Memory B cell (primary cell): ENCODE measurements at regions not wholly inside any gene's neighbourhood (a gene's known extent, or its start where the extent isn't known, plus 50 kb on each side); places are given as distances from the start of the nearest gene placed in this dataset.

Experiments
- ATAC-seq: fragments of 150-1000 bp; cut with Tn5 transposase; 2 replicates; pipeline ENCODE4 v1.10.0; 2021; ENCODE audit warnings: low read depth, mild to moderate bottlenecking, moderate library complexity
- DNase-seq, 2 donors: peaks; one replicate each; pipeline ENCODE4 v3.0.0; 2022; ENCODE audit warnings: low spot score in 2 of 2
- H3K27ac Mint-ChIP-seq: one replicate; pipeline ENCODE4 v1.8.0; 2022; ENCODE audit warnings: mild to moderate bottlenecking, moderate library complexity, mixed read lengths
- H3K27me3 Mint-ChIP-seq: one replicate; pipeline ENCODE4 v1.8.0; 2022; ENCODE audit warnings: mixed read lengths
- H3K36me3 Mint-ChIP-seq: one replicate; pipeline ENCODE4 v1.8.0; 2022; ENCODE audit warnings: mild to moderate bottlenecking, mixed read lengths
- H3K4me1 Mint-ChIP-seq: one replicate; pipeline ENCODE4 v1.8.0; 2022; ENCODE audit warnings: mixed read lengths
- H3K4me3 Mint-ChIP-seq: one replicate; pipeline ENCODE4 v1.8.0; 2022; ENCODE audit warnings: mild to moderate bottlenecking, moderate library complexity, mixed read lengths
- H3K9me3 Mint-ChIP-seq: one replicate; pipeline ENCODE4 v1.8.0; 2022; ENCODE audit warnings: mixed read lengths

GRCh38 chr19:5268801-5269200 is 71.8 kb downstream of the PTPRS start:
- peaks cover 18% of the 10 kb centered on the region for H3K27me3 Mint-ChIP-seq
- ATAC-seq (no peak), DNase-seq (no peak)
- H3K27ac Mint-ChIP-seq: no peak overlapping the region
- H3K9me3 Mint-ChIP-seq: no peaks in the 10 kb centered on the region
- no peaks in the 10 kb centered on the region for H3K36me3 Mint-ChIP-seq
- no peaks in the 10 kb centered on the region for H3K4me1 Mint-ChIP-seq
- no peak overlapping the region for H3K4me3 Mint-ChIP-seq

GRCh38 chr19:5265260-5265659 is 75.4 kb downstream of the PTPRS start:
- DNase-seq (no peak), ATAC-seq (no peak)
- Mint-ChIP-seq H3K4me1 (no peaks in the 10 kb centered on the region), H3K27me3 (peaks cover 12% of the 10 kb centered on the region), H3K4me3 (no peak overlapping the region), H3K27ac (no peak overlapping the region), H3K9me3 (no peaks in the 10 kb centered on the region), H3K36me3 (no peaks in the 10 kb centered on the region)

DNA sequence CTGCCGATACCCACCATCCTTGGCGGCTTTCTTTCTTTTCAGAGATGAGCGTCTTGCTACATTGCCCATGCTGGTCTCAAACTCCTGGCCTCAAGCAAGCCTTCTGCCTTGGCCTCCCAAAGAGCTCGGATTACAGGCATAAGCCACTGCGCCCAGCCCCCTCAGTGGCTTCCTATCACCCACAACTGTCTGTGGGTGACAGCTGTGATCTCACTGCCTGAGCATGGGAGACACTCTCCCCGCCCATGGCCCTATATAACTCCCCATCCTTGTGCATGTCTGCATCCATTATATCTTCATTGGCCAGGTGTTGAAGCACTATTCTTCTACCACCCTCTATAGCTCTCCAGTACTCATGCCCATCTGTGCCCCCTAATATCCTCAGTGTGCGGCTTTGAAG is 76.2 kb downstream of the PTPRS start:
- H3K9me3 Mint-ChIP-seq: no peaks in the 10 kb centered on the region
- H3K27me3 Mint-ChIP-seq: peaks cover 12% of the 10 kb centered on the region
- DNase-seq: no peak
- no peak overlapping the region for H3K4me3 Mint-ChIP-seq
- no peaks in the 10 kb centered on the region for H3K36me3 Mint-ChIP-seq
- H3K27ac Mint-ChIP-seq: no peak overlapping the region
- no peaks in the 10 kb centered on the region for H3K4me1 Mint-ChIP-seq
- no peak for ATAC-seq

- Mint-ChIP-seq H3K27ac (no peak overlapping the region), H3K36me3 (no peaks in the 10 kb centered on the region), H3K4me1 (no peaks in the 10 kb centered on the region), H3K9me3 (no peaks in the 10 kb centered on the region), H3K27me3 (peaks cover 12% of the 10 kb centered on the region), H3K4me3 (no peak overlapping the region)
- DNase-seq (no peak), ATAC-seq (no peak)
Measured at GRCh38 chr19:5263615-5264014, 77.0 kb downstream of the PTPRS start.

GRCh38 chr19:5262721-5263120 is 77.9 kb downstream of the PTPRS start:
- Mint-ChIP-seq H3K4me1 (no peaks in the 10 kb centered on the region), H3K27me3 (peaks cover 10% of the 10 kb centered on the region), H3K9me3 (no peaks in the 10 kb centered on the region), H3K36me3 (no peaks in the 10 kb centered on the region), H3K27ac (no peak overlapping the region), H3K4me3 (no peak overlapping the region)
- no peak for DNase-seq
- no peak for ATAC-seq

GRCh38 chr19:5261156-5261890 is 79.3 kb downstream of the PTPRS start:
- Mint-ChIP-seq H3K36me3 (no peaks in the 10 kb centered on the region), H3K27ac (no peak overlapping the region), H3K4me1 (no peaks in the 10 kb centered on the region), H3K27me3 (peaks cover 5% of the 10 kb centered on the region), H3K9me3 (peaks cover 3% of the 10 kb centered on the region), H3K4me3 (no peak overlapping the region)
- DNase-seq (no peak), ATAC-seq (no peak)

DNA sequence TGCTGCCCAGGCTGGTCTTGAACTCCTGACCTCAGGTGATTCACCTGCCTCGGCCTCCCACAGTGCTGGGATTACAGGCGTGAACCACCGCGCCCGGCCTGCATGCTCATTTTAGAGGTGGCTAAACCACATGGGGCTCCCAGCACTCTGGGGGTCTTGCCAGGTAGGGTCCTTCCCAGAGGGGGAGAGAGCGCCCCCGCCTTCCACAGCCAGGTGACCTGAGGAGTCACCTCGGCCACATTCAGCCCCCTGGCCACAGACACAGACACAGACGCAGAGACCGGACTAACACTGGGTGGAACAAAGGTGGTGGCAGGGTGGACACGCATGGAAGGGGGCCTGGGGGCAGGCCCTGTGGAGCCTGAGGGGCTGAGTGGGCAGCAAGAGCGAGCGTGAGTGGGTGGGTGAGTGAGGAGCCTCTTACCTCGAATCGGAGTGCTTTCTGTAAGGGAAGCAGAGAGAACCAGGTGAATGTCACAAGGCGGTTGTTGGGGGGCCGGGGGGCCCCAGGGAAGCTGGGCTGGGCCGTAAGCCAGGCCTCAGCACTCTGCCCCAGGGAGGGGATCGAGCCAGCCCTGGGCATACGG is 80.1 kb downstream of the PTPRS start:
- Mint-ChIP-seq H3K27ac (no peak overlapping the region), H3K27me3 (peaks cover 5% of the 10 kb centered on the region)

GRCh38 chr19:5259750-5260149 is 80.9 kb downstream of the PTPRS start:
- peaks cover 3% of the 10 kb centered on the region for H3K27me3 Mint-ChIP-seq
- H3K27ac Mint-ChIP-seq: no peak overlapping the region
- ATAC-seq (no peak), DNase-seq (no peak)
- H3K36me3 Mint-ChIP-seq: peaks cover 4% of the 10 kb centered on the region
- no peak overlapping the region for H3K4me3 Mint-ChIP-seq
- H3K9me3 Mint-ChIP-seq: peaks cover 10% of the 10 kb centered on the region
- H3K4me1 Mint-ChIP-seq: no peaks in the 10 kb centered on the region

More for the DNA sequence above, 80.1 kb downstream of the PTPRS start:
- no peak overlapping the region for H3K4me3 Mint-ChIP-seq
- no peaks in the 10 kb centered on the region for H3K36me3 Mint-ChIP-seq
- no peak for DNase-seq
- H3K4me1 Mint-ChIP-seq: no peaks in the 10 kb centered on the region
- peaks cover 6% of the 10 kb centered on the region for H3K9me3 Mint-ChIP-seq
- no peak for ATAC-seq

GRCh38 chr19:5257155-5258045 is 83.2 kb downstream of the PTPRS start:
- H3K36me3 Mint-ChIP-seq: peaks cover 4% of the 10 kb centered on the region
- H3K9me3 Mint-ChIP-seq: peaks cover 15% of the 10 kb centered on the region
- H3K4me3 Mint-ChIP-seq: no peak overlapping the region
- no peaks in the 10 kb centered on the region for H3K4me1 Mint-ChIP-seq
- no peak for ATAC-seq
- H3K27ac Mint-ChIP-seq: no peak overlapping the region
- no peak for DNase-seq
- H3K27me3 Mint-ChIP-seq: no peaks in the 10 kb centered on the region

GRCh38 chr19:5255602-5256231 is 84.9 kb downstream of the PTPRS start:
- Mint-ChIP-seq H3K4me3 (no peak overlapping the region), H3K9me3 (peaks cover 15% of the 10 kb centered on the region), H3K27ac (no peak overlapping the region), H3K27me3 (no peaks in the 10 kb centered on the region), H3K36me3 (peaks cover 4% of the 10 kb centered on the region), H3K4me1 (no peaks in the 10 kb centered on the region)
- ATAC-seq (no peak), DNase-seq (no peak)

DNA sequence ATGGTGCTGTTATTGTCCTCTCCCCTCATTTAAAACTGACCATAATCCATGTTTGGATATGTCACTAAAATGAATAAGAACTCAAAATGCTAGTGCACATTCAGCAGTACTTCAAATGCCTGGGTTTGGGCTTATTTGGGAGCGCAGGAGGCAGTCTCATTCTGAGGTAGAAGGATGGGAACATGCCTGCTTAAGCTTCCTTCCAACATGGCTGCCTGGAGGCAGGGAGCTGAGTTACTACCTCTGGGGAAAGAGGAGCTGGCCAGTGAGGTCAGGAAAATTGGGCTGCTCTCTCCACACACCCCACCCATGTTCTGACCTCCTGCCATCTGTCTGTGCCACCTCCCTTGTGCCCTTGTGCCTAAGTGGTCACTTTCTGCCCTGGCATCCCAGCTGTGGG is 85.7 kb downstream of the PTPRS start:
- Mint-ChIP-seq H3K27ac (no peak overlapping the region), H3K27me3 (no peaks in the 10 kb centered on the region), H3K4me3 (no peak overlapping the region), H3K4me1 (no peaks in the 10 kb centered on the region), H3K9me3 (peaks cover 15% of the 10 kb centered on the region), H3K36me3 (peaks cover 4% of the 10 kb centered on the region)
- no peak for DNase-seq
- no peak for ATAC-seq

- Mint-ChIP-seq H3K27me3 (no peaks in the 10 kb centered on the region), H3K4me1 (no peaks in the 10 kb centered on the region), H3K36me3 (peaks cover 4% of the 10 kb centered on the region), H3K4me3 (no peak overlapping the region), H3K27ac (no peak overlapping the region), H3K9me3 (peaks cover 15% of the 10 kb centered on the region)
- no peak for DNase-seq
- ATAC-seq: no peak
Measured at GRCh38 chr19:5254543-5254942, 86.1 kb downstream of the PTPRS start.

- Mint-ChIP-seq H3K4me1 (no peaks in the 10 kb centered on the region), H3K9me3 (peaks cover 15% of the 10 kb centered on the region), H3K36me3 (peaks cover 4% of the 10 kb centered on the region), H3K27ac (no peak overlapping the region), H3K4me3 (no peak overlapping the region), H3K27me3 (no peaks in the 10 kb centered on the region)
- ATAC-seq: no peak
- no peak for DNase-seq
Measured at GRCh38 chr19:5253406-5254110, 87.1 kb downstream of the PTPRS start.
